ENCODE measurements at regions not wholly inside any gene's neighbourhood (a gene's known extent, or its start where the extent isn't known, plus 50 kb on each side); places are given as distances from the start of the nearest gene placed in this dataset.
"Not testable (repeated sequence)": the region's sequence is repeated elsewhere in the genome, so short reads cannot be mapped to it uniquely, and the experiment has no call there.

DNA sequence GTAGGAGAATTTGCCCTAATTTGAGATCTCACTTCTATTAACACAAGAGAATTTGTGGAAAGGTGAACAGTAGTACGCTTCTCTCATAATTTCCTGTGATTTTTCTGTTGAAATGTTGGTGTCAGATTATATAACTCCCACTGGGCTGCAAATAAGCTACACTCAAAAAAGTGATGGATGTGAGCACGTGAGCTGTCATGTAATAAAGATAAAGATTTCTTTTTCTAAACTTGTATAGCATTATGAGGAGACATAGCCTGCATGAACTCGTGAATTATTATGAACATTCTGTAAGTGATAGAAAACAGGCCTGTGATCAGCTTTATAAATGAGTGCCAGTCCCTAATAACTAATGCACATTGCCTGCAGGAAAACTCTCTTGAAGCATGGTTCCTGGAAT lies 356.6 kb upstream of the ACTRT1 start:
- no peaks in the 10 kb centered on the region for H3K9me3 ChIP-seq (ENCODE audit: control insufficient read depth in 2 of 3, insufficient read depth in 1 of 3, low read length in 3 of 3)
- no peak for FAIRE-seq
- DNase-seq = no peak
- no peak overlapping the region for H3K4me3 ChIP-seq (ENCODE audit: low read length in 3 of 3)
- intact Hi-C loops (cut with DNase I) = no loop called here
- H3K27me3 ChIP-seq (ENCODE audit: control insufficient read depth, insufficient read depth, low read length) = no peaks in the 10 kb centered on the region
- TF ChIP-seq, protein P1, sequence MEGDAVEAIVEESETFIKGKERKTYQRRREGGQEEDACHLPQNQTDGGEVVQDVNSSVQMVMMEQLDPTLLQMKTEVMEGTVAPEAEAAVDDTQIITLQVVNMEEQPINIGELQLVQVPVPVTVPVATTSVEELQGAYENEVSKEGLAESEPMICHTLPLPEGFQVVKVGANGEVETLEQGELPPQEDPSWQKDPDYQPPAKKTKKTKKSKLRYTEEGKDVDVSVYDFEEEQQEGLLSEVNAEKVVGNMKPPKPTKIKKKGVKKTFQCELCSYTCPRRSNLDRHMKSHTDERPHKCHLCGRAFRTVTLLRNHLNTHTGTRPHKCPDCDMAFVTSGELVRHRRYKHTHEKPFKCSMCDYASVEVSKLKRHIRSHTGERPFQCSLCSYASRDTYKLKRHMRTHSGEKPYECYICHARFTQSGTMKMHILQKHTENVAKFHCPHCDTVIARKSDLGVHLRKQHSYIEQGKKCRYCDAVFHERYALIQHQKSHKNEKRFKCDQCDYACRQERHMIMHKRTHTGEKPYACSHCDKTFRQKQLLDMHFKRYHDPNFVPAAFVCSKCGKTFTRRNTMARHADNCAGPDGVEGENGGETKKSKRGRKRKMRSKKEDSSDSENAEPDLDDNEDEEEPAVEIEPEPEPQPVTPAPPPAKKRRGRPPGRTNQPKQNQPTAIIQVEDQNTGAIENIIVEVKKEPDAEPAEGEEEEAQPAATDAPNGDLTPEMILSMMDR (IDR thresholded peaks at IDR 0.05; ENCODE audit: borderline replicate concordance, extremely low read depth, insufficient read depth) = no peak
- no peak overlapping the region for H3K9ac ChIP-seq (ENCODE audit: low read length in 3 of 3)
- H3K27ac ChIP-seq (ENCODE audit: low read depth in 2 of 2, low read length in 2 of 2) = no peak overlapping the region
- no peaks in the 10 kb centered on the region for H3K4me1 ChIP-seq (ENCODE audit: control insufficient read depth in 2 of 3, insufficient read depth in 2 of 3, low read depth in 1 of 3, low read length in 3 of 3)
- H3K36me3 ChIP-seq (ENCODE audit: control insufficient read depth in 2 of 3, insufficient read depth in 3 of 3, low read length in 3 of 3) = no peaks in the 10 kb centered on the region

GRCh38 chrX:128396601-128397000 lies 344.4 kb upstream of the ACTRT1 start:
- H3K4me3 ChIP-seq (ENCODE audit: low read length in 3 of 3) = no peak overlapping the region
- no peak overlapping the region for H3K27ac ChIP-seq (ENCODE audit: low read depth in 2 of 2, low read length in 2 of 2)
- intact Hi-C loops (cut with DNase I) = no loop called here
- no peak overlapping the region for H3K9ac ChIP-seq (ENCODE audit: low read length in 3 of 3)
- DNase-seq (no peak), FAIRE-seq (no peak)
- H3K4me1 ChIP-seq (ENCODE audit: control insufficient read depth in 2 of 3, insufficient read depth in 2 of 3, low read depth in 1 of 3, low read length in 3 of 3) = no peaks in the 10 kb centered on the region
- H3K36me3 ChIP-seq (ENCODE audit: control insufficient read depth in 2 of 3, insufficient read depth in 3 of 3, low read length in 3 of 3) = no peaks in the 10 kb centered on the region
- H3K27me3 ChIP-seq (ENCODE audit: control insufficient read depth, insufficient read depth, low read length) = no peaks in the 10 kb centered on the region
- no peaks in the 10 kb centered on the region for H3K9me3 ChIP-seq (ENCODE audit: control insufficient read depth in 2 of 3, insufficient read depth in 1 of 3, low read length in 3 of 3)
- TF ChIP-seq, protein P1 (IDR thresholded peaks at IDR 0.05; ENCODE audit: borderline replicate concordance, extremely low read depth, insufficient read depth) = no peak

DNA sequence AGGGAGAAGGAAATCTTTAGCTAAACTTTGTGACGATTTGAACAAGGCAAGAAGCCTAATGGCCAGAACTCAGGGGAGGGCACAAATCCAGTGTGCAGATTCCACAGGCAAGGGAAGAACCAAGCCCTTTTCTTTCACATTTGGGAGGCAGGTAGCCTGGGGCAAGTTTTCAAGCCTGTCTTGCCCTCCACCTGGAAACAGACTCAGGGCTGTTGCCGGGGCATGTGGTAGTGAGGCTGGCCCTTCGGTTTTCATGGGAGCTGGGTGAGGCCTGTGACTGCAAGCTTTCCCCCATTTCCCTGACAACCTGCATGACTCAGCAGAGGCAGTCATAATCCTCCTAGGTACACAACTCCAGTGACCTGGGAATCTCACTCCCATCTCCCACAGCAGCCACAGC lies 331.6 kb upstream of the ACTRT1 start:
- intact Hi-C loops (cut with DNase I); H3K4me3 ChIP-seq (ENCODE audit: low read length in 3 of 3); H3K9ac ChIP-seq (ENCODE audit: low read length in 3 of 3); H3K36me3 ChIP-seq (ENCODE audit: control insufficient read depth in 2 of 3, insufficient read depth in 3 of 3, low read length in 3 of 3); H3K27me3 ChIP-seq (ENCODE audit: control insufficient read depth, insufficient read depth, low read length); H3K27ac ChIP-seq (ENCODE audit: low read depth in 2 of 2, low read length in 2 of 2); DNase-seq; H3K9me3 ChIP-seq (ENCODE audit: control insufficient read depth in 2 of 3, insufficient read depth in 1 of 3, low read length in 3 of 3); FAIRE-seq; H3K4me1 ChIP-seq (ENCODE audit: control insufficient read depth in 2 of 3, insufficient read depth in 2 of 3, low read depth in 1 of 3, low read length in 3 of 3): not testable (repeated sequence)

DNA sequence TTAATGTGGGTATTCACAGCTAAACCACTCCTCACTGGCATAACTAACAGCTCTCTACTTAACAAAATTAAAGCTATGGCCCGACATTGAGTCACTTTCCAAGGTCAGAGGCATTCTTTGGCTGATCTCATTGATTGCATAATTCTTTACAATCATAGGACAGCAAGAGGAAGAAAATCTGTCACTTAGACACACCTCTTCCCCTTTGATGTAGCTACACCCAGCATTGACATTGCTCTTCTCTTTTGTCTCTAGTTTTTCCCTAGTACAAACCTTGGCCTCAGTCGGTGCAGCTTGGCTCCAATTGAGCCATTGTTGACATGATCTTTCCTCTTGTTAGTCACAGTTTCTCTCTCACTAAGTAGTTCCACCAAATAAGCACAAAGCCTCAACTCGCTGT lies 313.3 kb upstream of the ACTRT1 start:
- FAIRE-seq (no peak), DNase-seq (no peak)
- Histone ChIP-seq H3K9ac (ENCODE audit: low read length in 3 of 3) (no peak overlapping the region), H3K36me3 (ENCODE audit: control insufficient read depth in 2 of 3, insufficient read depth in 3 of 3, low read length in 3 of 3) (no peaks in the 10 kb centered on the region), H3K4me3 (ENCODE audit: low read length in 3 of 3) (no peak overlapping the region), H3K27me3 (ENCODE audit: control insufficient read depth, insufficient read depth, low read length) (no peaks in the 10 kb centered on the region), H3K4me1 (ENCODE audit: control insufficient read depth in 2 of 3, insufficient read depth in 2 of 3, low read depth in 1 of 3, low read length in 3 of 3) (no peaks in the 10 kb centered on the region), H3K9me3 (ENCODE audit: control insufficient read depth in 2 of 3, insufficient read depth in 1 of 3, low read length in 3 of 3) (no peaks in the 10 kb centered on the region), H3K27ac (ENCODE audit: low read depth in 2 of 2, low read length in 2 of 2) (no peak overlapping the region)
- TF ChIP-seq, protein P1 (IDR thresholded peaks at IDR 0.05; ENCODE audit: borderline replicate concordance, extremely low read depth, insufficient read depth) = no peak
- intact Hi-C loops (cut with DNase I) = no loop called here

Measured in kidney (tissue), 13 donors.